NCI-H510A treated with DMSO at 0.1 percent for 48 hours (cell line): ENCODE measurements at regions not wholly inside any gene's neighbourhood (a gene's known extent, or its start where the extent isn't known, plus 50 kb on each side); places are given as distances from the start of the nearest gene placed in this dataset.
"Not testable (repeated sequence)": the region's sequence is repeated elsewhere in the genome, so short reads cannot be mapped to it uniquely, and the experiment has no call there.

ENCODE experiments used
- DNase-seq: peaks from one replicate; lab custom pipeline; 2025; lab: John Stamatoyannopoulos, UW

GRCh38 chr5:92177926-92178487 is 794.9 kb upstream of the ARRDC3 start:
- no peak for DNase-seq

GRCh38 chr5:92163906-92164305 is 780.8 kb upstream of the ARRDC3 start:
- no peak for DNase-seq

- no peak for DNase-seq
Measured at GRCh38 chr5:92147798-92148197, 764.7 kb upstream of the ARRDC3 start.

DNA sequence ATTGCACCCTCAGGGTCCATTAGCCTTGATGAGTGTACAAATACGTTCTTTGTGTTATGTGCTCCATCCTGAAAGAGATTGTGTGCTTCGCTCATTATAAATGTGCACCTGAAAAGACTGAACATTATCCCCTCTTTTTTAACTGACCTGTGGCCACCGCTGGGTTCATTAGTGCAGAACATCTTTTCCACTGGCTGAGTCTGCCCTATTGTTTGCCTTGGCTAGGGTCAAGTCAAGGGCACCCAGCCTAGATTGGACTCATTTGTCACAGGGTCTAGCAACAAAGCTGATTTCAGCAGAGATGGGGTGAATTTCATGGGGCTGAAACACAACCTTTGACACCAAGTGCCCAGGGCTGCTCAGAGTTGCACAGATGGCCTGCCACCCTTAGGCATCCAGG is 764.1 kb upstream of the ARRDC3 start:
- no peak for DNase-seq

- no peak for DNase-seq
Measured at GRCh38 chr5:92145852-92146251, 762.7 kb upstream of the ARRDC3 start.

DNA sequence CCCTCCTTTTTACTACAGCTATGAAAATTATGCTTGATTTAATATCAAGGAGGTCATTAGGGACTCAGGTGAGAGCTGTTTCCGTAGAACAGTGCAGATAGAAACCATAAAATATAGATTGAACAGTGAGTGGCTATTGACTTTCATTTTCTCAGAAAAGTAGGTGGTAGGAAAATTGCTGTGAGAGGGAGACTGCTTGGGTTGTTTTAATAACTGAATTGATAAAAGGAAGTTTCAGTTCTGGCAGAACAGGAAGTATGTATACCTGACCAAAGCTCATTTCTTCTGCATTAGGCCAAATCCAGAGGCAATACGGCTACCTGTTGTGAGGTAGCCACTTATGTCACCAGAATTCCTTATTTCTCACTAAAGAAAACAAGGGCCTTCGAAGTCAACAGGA is 761.7 kb upstream of the ARRDC3 start:
- DNase-seq, result no peak

DNA sequence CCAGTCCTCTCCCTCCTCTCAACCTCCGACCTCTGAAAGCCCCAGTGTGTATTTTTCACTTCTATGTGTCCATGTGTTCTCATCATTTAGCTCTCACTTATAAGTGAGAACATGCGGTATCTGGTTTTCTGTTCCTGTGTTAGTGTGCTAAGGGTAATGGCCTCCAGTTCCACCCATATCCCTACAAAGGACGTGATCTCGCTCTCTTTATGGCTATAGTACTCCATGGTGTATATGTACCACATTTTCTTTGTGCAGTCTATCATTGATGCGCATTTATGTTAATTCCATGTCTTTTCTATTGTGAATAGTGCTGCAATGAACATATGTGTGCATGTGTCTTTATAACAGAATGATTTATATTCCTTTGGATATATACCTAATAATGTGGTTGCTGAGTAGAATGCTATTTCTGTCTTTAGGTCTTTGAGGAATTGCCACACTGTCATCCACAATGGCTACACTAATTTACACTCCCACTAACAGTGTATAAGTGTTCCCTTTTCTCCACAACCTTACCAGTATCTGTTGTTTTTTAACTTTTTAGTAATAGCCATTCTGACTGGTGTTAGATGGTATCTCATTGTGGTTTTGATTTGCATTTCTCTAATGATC is 749.3 kb upstream of the ARRDC3 start:
- not testable (repeated sequence) for DNase-seq

DNA sequence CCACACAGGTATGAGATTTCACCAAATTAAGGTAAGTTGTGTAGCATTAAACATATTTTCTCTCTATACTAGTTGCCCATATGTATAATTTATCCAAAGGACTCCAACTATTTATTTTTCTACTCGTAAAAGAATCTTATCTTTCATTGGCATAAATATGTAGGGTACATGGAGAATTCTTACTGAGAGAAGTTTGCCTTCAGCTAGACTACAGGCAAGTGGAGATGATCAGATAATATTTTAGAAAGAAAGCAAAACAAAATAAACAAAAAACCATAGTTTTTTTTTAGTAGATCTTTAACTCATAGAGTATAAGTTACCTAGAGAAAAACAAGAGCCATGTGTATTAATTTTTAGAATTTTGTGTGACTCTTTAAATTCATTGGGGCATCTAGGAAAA is 743.1 kb upstream of the ARRDC3 start:
- DNase-seq, result no peak

- no peak for DNase-seq
Measured at GRCh38 chr5:92119110-92119509, 736.0 kb upstream of the ARRDC3 start.

GRCh38 chr5:92106808-92107207 is 723.7 kb upstream of the ARRDC3 start:
- DNase-seq, result no peak

DNA sequence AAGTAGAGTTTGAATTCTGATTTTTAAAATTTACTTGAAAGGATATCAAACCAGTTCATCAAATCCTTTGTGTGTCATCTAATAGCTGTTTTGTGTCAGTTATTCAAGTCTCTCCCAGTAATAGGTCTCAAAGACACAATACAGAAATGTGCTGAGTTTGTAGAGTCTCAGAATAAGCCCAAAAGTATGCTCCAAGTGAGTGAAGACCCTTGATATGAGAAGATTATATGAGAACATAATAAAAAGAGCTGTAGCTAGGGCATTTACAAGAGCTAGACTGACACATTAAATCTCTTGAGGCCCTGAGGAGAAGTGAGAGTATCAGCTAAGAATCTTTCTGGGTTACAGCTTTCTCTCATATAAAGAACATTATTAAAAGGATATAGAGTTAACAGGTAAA is 721.0 kb upstream of the ARRDC3 start:
- no peak for DNase-seq

DNA sequence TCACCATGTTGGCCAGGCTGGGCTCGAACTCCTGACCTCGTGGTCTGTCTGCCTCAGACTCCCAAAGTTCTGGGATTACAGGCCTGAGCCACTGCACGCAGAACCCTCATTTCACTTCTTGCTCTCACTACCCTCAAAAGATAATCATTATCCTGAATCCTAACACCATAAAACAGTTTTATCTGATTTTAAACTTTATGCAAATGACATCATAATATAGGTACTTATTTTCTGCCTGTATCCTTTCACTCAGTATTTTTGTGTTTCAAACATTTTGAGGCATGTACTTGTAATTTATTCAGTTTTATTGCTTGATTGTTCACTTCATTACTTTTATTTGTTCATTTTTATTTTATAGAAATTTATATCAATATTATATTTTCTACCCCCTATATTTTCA is 719.2 kb upstream of the ARRDC3 start:
- no peak for DNase-seq

- DNase-seq, result no peak
Measured at GRCh38 chr5:92092239-92092638, 709.1 kb upstream of the ARRDC3 start.

- no peak for DNase-seq
Measured at GRCh38 chr5:92086059-92086811, 703.1 kb upstream of the ARRDC3 start.

DNA sequence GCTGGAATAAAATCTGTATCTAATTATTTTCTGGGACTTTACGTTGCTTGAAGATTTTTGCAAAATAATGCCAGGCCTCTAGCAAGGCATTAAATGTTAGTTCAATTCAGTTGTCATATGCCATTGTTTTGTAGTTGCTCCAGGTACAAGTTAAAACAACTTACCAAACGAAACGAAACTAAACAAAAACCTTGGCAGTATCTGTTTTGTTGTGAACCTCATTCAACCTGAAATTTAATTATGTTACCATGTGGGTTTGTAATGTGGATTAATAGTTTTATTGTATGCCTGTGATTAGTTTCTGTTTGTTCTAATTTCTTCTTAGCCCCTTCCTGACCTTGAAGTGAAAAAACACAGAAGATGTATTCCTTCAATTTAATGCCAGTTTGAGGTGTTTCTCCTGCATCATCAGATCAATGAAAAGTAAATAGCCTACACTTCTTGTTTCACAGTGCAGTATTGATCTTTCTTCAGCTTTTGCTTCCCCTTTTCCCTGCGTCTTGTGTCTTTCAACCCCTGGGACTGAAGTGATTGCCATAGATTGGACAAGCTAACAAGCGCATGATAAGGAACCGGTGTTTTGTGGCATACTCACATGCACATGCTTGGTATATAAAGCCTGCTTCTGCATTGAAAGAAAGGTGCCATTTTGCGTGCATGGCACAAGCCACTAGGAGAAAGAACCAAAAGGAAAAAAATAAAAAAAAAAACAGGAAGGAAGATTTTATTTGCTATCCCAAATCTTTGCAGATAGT is 699.0 kb upstream of the ARRDC3 start:
- DNase-seq, result no peak

DNA sequence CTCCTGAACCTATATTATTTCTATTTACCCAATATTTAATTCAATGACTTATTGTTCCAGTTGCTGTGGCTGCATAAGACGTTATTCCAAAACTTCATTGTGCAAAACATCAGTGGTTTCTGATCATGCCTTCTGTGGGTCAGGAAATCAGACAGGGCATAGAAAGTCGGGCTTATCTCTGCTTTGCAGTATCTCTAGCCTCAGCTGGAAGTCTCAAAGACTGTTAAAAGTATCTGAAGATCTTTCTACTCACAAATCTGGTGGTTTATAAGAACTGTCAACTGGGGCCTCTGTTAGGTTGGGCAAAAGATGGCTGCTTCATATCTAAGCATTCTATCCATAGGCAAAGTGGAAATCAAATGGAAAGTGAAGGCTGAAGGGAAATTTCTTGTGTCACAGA is 687.7 kb upstream of the ARRDC3 start:
- no peak for DNase-seq

DNA sequence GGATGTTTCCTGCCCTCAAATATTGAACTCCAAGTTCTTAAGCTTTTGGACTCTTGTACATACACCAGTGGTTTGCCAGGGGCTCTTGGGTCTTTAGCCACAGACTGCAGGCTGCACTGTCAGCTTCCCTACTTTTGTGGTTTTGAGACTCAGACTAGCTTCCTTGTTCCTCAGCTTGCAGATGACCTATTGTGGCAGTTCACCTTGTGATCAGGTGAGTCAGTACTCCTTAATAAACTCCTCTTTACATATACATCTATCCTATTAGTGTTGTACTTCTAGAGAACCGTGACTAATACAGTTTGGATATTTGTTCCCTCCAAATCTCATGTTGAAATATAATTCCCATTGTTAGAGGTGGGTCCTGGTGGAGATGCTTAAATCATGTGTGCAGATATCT is 681.9 kb upstream of the ARRDC3 start:
- no peak for DNase-seq

DNA sequence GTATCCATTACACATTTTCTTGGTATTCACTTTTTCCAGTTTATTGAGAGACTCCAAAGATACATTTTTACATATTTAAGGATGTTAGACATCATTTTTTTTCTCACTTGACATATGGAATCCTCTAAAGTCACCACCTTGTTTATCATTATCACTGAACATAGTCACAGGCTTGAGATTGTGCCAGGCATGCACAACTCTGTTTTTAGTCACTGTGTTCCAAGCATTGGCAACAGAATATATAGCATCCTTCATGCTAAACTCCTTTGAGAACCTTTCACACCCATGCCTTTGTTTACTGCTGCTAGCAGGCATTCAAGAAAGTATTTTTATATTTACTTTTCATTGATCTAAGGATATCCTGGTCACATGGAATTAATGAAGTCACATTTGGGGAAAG is 668.6 kb upstream of the ARRDC3 start:
- DNase-seq, result no peak

DNA sequence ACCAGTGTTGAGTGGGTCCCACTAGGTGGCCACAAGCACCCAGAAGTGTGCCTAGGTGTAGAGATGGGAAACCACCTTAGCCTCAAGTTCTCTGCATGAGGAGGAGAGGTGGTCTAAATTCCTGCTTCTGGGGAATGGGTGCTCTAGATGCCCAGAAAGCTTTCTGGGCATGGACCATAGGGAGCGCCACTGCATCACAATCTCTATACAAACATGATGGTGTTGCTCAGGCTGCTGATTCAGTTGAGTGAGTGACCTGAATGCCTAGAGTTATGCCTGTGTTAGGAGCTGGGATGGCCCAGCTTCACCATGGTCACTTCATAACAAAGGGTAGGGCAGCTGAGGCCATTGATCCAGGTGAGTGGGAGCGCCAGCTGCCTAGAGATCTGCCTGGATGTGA is 667.9 kb upstream of the ARRDC3 start:
- no peak for DNase-seq

GRCh38 chr5:92041911-92042660 is 659.0 kb upstream of the ARRDC3 start:
- no peak for DNase-seq

GRCh38 chr5:92041206-92041605 is 658.1 kb upstream of the ARRDC3 start:
- no peak for DNase-seq

DNA sequence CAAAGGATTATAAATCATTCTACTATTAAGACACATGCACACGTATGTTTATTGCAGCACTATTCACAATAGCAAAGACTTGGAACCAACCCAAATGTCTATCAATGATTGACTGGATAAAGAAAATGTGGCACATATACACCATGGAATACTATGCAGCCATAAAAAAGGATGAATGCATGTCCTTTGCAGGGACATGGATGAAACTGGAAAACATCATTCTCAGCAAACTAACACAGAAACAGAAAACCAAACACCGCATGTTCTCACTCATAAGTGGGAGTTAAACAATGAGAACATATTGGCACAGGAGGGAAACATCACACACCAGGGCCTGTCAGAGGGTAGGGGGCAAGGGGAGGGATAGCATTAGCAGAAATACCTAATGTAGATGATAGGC is 646.7 kb upstream of the ARRDC3 start:
- DNase-seq, result not testable (repeated sequence)
